CD14-positive monocyte (primary cell): ENCODE measurements at regions not wholly inside any gene's neighbourhood (a gene's known extent, or its start where the extent isn't known, plus 50 kb on each side); places are given as distances from the start of the nearest gene placed in this dataset.

ENCODE experiments used
- DNase-seq, 3 donors: peaks; one replicate each; pipeline ENCODE4 v3.0.0-alpha.2; 2011 to 2022
- H2AFZ ChIP-seq: 2 replicates; pipeline ENCODE4 v1.6.0; 2012; ENCODE audit warnings: mild to moderate bottlenecking, low read depth, low read length, inconsistent platforms; ENCODE audit not compliant: insufficient read depth, poor library complexity, severe bottlenecking
- H3K27ac ChIP-seq, 2 donors: 1 replicate in 1 of 2; 2 replicates in 1 of 2; pipeline ENCODE4 v1.5.1; 2012 to 2013; ENCODE audit warnings: low read length in 2 of 2, control low read depth in 1 of 2, inconsistent platforms in 1 of 2, low read depth in 1 of 2, mild to moderate bottlenecking in 1 of 2
- H3K27me3 ChIP-seq, 2 donors: one replicate each; pipeline versions ENCODE4 v1.6.0 to v1.6.1; 2011 to 2013; ENCODE audit warnings: low read length in 2 of 2; ENCODE audit not compliant: control insufficient read depth in 2 of 2, insufficient read depth in 2 of 2
- H3K36me3 ChIP-seq, 2 donors: replicated peaks in 1 of 2; 1 replicate in 1 of 2; 2 replicates in 1 of 2; pipeline versions ENCODE4 v1.5.1 to v1.6.1; 2012 to 2013; ENCODE audit warnings: low read length in 2 of 2, control low read depth in 1 of 2, inconsistent platforms in 1 of 2, mild to moderate bottlenecking in 1 of 2; ENCODE audit not compliant: insufficient read depth in 2 of 2, control insufficient read depth in 1 of 2
- H3K4me1 ChIP-seq, 2 donors: 1 replicate in 1 of 2; 2 replicates in 1 of 2; pipeline versions ENCODE4 v1.5.1 to v1.6.1; 2012 to 2013; ENCODE audit warnings: low read length in 2 of 2, control low read depth in 1 of 2, inconsistent platforms in 1 of 2, mild to moderate bottlenecking in 1 of 2, moderate library complexity in 1 of 2; ENCODE audit not compliant: insufficient read depth in 2 of 2, control insufficient read depth in 1 of 2
- H3K4me2 ChIP-seq: replicated peaks from 2 replicates; pipeline ENCODE3; 2012; ENCODE audit warnings: low read length, moderate library complexity, mild to moderate bottlenecking; ENCODE audit not compliant: poor library complexity, severe bottlenecking; ENCODE audit errors: extremely low read depth
- H3K4me3 ChIP-seq, 3 experiments: fragments of 200-600 bp in 1 of 3; sonication (generic) in 1 of 3; replicated peaks in 1 of 3; 1 replicate in 2 of 3; 2 replicates in 1 of 3; pipeline ENCODE4 v1.5.1; 2011 to 2013; ENCODE audit warnings: low read length in 3 of 3, mild to moderate bottlenecking in 3 of 3, control low read depth in 2 of 3, low read depth in 2 of 3, inconsistent platforms in 1 of 3, moderate library complexity in 1 of 3
- H3K79me2 ChIP-seq: 2 replicates; pipeline ENCODE4 v1.6.0; 2012; ENCODE audit warnings: mild to moderate bottlenecking, control low read depth, inconsistent platforms, low read length, moderate library complexity; ENCODE audit not compliant: insufficient read depth
- H3K9ac ChIP-seq: 2 replicates; pipeline ENCODE4 v1.6.0; 2017; ENCODE audit warnings: low read length, mild to moderate bottlenecking; ENCODE audit not compliant: insufficient read depth, poor library complexity, severe bottlenecking
- H3K9me3 ChIP-seq, 2 donors: replicated peaks in 1 of 2; 1 replicate in 1 of 2; 2 replicates in 1 of 2; pipeline versions ENCODE4 v1.5.1 to v1.6.1; 2012 to 2013; ENCODE audit warnings: low read length in 2 of 2, control low read depth in 1 of 2; ENCODE audit not compliant: control insufficient read depth in 1 of 2, insufficient read depth in 1 of 2
- H4K20me1 ChIP-seq: 2 replicates; pipeline ENCODE4 v1.6.0; 2012; ENCODE audit warnings: mild to moderate bottlenecking, low read length, control low read depth, moderate library complexity; ENCODE audit not compliant: insufficient read depth
- H3K27ac Mint-ChIP-seq, 7 donors: one replicate each; pipeline ENCODE4 v1.8.0; 2020; ENCODE audit warnings: mild to moderate bottlenecking in 7 of 7, mixed read lengths in 7 of 7, moderate library complexity in 6 of 7, inconsistent platforms in 2 of 7
- H3K27me3 Mint-ChIP-seq, 3 donors: one replicate each; pipeline ENCODE4 v1.8.0; 2021 to 2022; ENCODE audit warnings: low read depth in 3 of 3, mild to moderate bottlenecking in 3 of 3, mixed read lengths in 3 of 3, moderate library complexity in 3 of 3, inconsistent platforms in 1 of 3
- H3K36me3 Mint-ChIP-seq, 2 donors: one replicate each; pipeline ENCODE4 v1.8.0; 2020; ENCODE audit warnings: mixed read lengths in 2 of 2, inconsistent platforms in 1 of 2, mild to moderate bottlenecking in 1 of 2
- H3K4me1 Mint-ChIP-seq: one replicate; pipeline ENCODE4 v1.8.0; 2020; ENCODE audit warnings: mild to moderate bottlenecking, mixed read lengths
- H3K4me3 Mint-ChIP-seq, 2 donors: one replicate each; pipeline ENCODE4 v1.8.0; 2020; ENCODE audit warnings: mild to moderate bottlenecking in 2 of 2, mixed read lengths in 2 of 2, moderate library complexity in 1 of 2
- H3K9me3 Mint-ChIP-seq, 7 donors: one replicate each; pipeline ENCODE4 v1.8.0; 2020 to 2022; ENCODE audit warnings: mixed read lengths in 7 of 7, mild to moderate bottlenecking in 6 of 7, moderate library complexity in 6 of 7, inconsistent platforms in 2 of 7
- WGBS: methylation state at CpG from one replicate; pipeline ENCODE4 v1.1.5; 2013; ENCODE audit warnings: missing lambda C conversion rate; ENCODE audit not compliant: insufficient coverage; 5-methylcytosine and 5-hydroxymethylcytosine counted together
- intact Hi-C, 2 donors: fragments of 100-400 bp; cut with micrococcal nuclease; formaldehyde crosslinking; loops; one replicate each; pipeline versions ENCODE4 v1.15.0 to v1.15.1; 2023
- TF ChIP-seq, protein P1 (sequence below): fragments of 200-600 bp; IDR thresholded peaks from one replicate; pipeline ENCODE4 v1.8.0; 2022; ENCODE audit warnings: antibody characterized with exemption, mild to moderate bottlenecking

GRCh38 chrX:134101636-134102035 lies 116.2 kb upstream of the GPC3 start:
- DNase-seq, result no peak
- Histone ChIP-seq H3K27ac (no peak overlapping the region), H3K9me3 (no peaks in the 10 kb centered on the region), H3K4me2 (no peak overlapping the region), H3K27me3 (no peaks in the 10 kb centered on the region), H3K79me2 (no peaks in the 10 kb centered on the region), H4K20me1 (no peaks in the 10 kb centered on the region), H3K4me1 (no peaks in the 10 kb centered on the region), H2AFZ (no peak overlapping the region), H3K4me3 (no peak overlapping the region), H3K36me3 (no peaks in the 10 kb centered on the region), H3K9ac (no peak overlapping the region)
- no peaks in the 10 kb centered on the region for H3K4me1 Mint-ChIP-seq
- peaks cover 0 to 8% (median 2%) of the 10 kb centered on the region in 7 donors for H3K9me3 Mint-ChIP-seq
- H3K4me3 Mint-ChIP-seq, result no peak overlapping the region
- TF ChIP-seq, protein P1, sequence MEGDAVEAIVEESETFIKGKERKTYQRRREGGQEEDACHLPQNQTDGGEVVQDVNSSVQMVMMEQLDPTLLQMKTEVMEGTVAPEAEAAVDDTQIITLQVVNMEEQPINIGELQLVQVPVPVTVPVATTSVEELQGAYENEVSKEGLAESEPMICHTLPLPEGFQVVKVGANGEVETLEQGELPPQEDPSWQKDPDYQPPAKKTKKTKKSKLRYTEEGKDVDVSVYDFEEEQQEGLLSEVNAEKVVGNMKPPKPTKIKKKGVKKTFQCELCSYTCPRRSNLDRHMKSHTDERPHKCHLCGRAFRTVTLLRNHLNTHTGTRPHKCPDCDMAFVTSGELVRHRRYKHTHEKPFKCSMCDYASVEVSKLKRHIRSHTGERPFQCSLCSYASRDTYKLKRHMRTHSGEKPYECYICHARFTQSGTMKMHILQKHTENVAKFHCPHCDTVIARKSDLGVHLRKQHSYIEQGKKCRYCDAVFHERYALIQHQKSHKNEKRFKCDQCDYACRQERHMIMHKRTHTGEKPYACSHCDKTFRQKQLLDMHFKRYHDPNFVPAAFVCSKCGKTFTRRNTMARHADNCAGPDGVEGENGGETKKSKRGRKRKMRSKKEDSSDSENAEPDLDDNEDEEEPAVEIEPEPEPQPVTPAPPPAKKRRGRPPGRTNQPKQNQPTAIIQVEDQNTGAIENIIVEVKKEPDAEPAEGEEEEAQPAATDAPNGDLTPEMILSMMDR, result no peak
- H3K36me3 Mint-ChIP-seq, result no peaks in the 10 kb centered on the region
- intact Hi-C loops, result no loop called here
- H3K27me3 Mint-ChIP-seq, result peaks cover 0 to 1% (median under 1%) of the 10 kb centered on the region in 3 donors
- no peak overlapping the region for H3K27ac Mint-ChIP-seq

DNA sequence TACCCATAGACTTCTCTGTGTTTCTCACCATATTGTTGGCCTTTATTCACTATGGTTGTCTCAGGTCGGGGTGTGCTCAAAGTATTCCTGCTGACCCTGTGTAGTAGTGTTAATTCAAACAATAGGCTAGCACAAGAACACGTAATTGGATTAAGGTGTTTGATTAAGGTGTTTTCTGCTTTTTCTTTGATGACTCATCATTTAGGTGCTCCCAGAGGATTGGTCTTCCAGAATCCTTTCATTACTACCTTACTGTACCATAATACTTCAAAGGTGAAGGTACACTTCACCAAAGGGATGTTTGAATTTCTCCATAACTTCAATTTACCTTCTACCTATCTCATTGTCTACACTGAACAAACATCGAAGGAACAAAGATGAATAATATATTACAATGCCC lies 121.7 kb upstream of the CCDC160 start:
- Histone ChIP-seq H3K9me3 (no peaks in the 10 kb centered on the region), H3K4me1 (no peaks in the 10 kb centered on the region), H4K20me1 (no peaks in the 10 kb centered on the region), H3K27me3 (no peaks in the 10 kb centered on the region), H3K27ac (no peak overlapping the region), H3K79me2 (no peaks in the 10 kb centered on the region), H3K4me2 (no peak overlapping the region), H3K4me3 (no peak overlapping the region), H2AFZ (no peak overlapping the region), H3K9ac (no peak overlapping the region), H3K36me3 (no peaks in the 10 kb centered on the region)
- intact Hi-C loops, result no loop called here
- Mint-ChIP-seq H3K27me3 (peaks cover 1 to 6% (median 3%) of the 10 kb centered on the region in 3 donors), H3K9me3 (peaks cover 1 to 12% (median 2%) of the 10 kb centered on the region in 7 donors), H3K4me3 (no peak overlapping the region), H3K27ac (no peak overlapping the region), H3K36me3 (no peaks in the 10 kb centered on the region), H3K4me1 (no peaks in the 10 kb centered on the region)
- no peak for DNase-seq
- WGBS, result no CpG with 5 or more reads among the region's 3 CpGs
- TF ChIP-seq, protein P1, result no peak
